ENCODE measurements at regions not wholly inside any gene's neighbourhood (a gene's known extent, or its start where the extent isn't known, plus 50 kb on each side); places are given as distances from the start of the nearest gene placed in this dataset.

- Histone ChIP-seq H3K27ac (ENCODE audit: low read depth, low read length) (no peak overlapping the region), H3K4me1 (ENCODE audit: insufficient read depth, low read length) (peaks cover 24% of the 10 kb centered on the region), H3K4me2 (ENCODE audit: insufficient read depth, low read length) (no peak overlapping the region), H3K4me3 (ENCODE audit: insufficient read depth, low read length) (no peak overlapping the region), H4K20me1 (ENCODE audit: insufficient read depth, low read length) (no peaks in the 10 kb centered on the region), H3K79me2 (ENCODE audit: insufficient read depth, low read length) (no peaks in the 10 kb centered on the region), H2AFZ (ENCODE audit: low read length) (no peak overlapping the region), H3K9me3 (ENCODE audit: low read depth, low read length) (no peaks in the 10 kb centered on the region), H3K36me3 (ENCODE audit: insufficient read depth, low read length) (no peaks in the 10 kb centered on the region), H3K27me3 (ENCODE audit: insufficient read depth, low read length) (no peaks in the 10 kb centered on the region)
- no peak for DNase-seq (ENCODE audit: insufficient read length, low spot score, missing footprints)
- no peak for TF ChIP-seq CTCF (IDR thresholded peaks at IDR 0.05; ENCODE audit: extremely low read depth, low read depth, low read length)
Observed at GRCh38 chr6:74650668-74651067, 555.2 kb downstream of the COL12A1 start.

- H3K4me3 ChIP-seq (ENCODE audit: insufficient read depth, low read length): no peak overlapping the region
- peaks cover 9% of the 10 kb centered on the region for H3K4me1 ChIP-seq (ENCODE audit: insufficient read depth, low read length)
- H3K9me3 ChIP-seq (ENCODE audit: low read depth, low read length): no peaks in the 10 kb centered on the region
- no peaks in the 10 kb centered on the region for H3K36me3 ChIP-seq (ENCODE audit: insufficient read depth, low read length)
- H3K4me2 ChIP-seq (ENCODE audit: insufficient read depth, low read length): no peak overlapping the region
- no peaks in the 10 kb centered on the region for H3K27me3 ChIP-seq (ENCODE audit: insufficient read depth, low read length)
- no peak for TF ChIP-seq CTCF (IDR thresholded peaks at IDR 0.05; ENCODE audit: extremely low read depth, low read depth, low read length)
- DNase-seq (ENCODE audit: insufficient read length, low spot score, missing footprints): no peak
- no peaks in the 10 kb centered on the region for H4K20me1 ChIP-seq (ENCODE audit: insufficient read depth, low read length)
- H2AFZ ChIP-seq (ENCODE audit: low read length): no peak overlapping the region
- H3K27ac ChIP-seq (ENCODE audit: low read depth, low read length): no peak overlapping the region
- no peaks in the 10 kb centered on the region for H3K79me2 ChIP-seq (ENCODE audit: insufficient read depth, low read length)
Observed at GRCh38 chr6:74646461-74646860, 559.4 kb downstream of the COL12A1 start.

- peaks cover 5% of the 10 kb centered on the region for H3K4me1 ChIP-seq (ENCODE audit: insufficient read depth, low read length)
- no peak overlapping the region for H3K4me3 ChIP-seq (ENCODE audit: insufficient read depth, low read length)
Observed at GRCh38 chr6:74645108-74645849, 560.6 kb downstream of the COL12A1 start.

More at GRCh38 chr6:74645108-74645849, 560.6 kb downstream of the COL12A1 start:
- Histone ChIP-seq H4K20me1 (ENCODE audit: insufficient read depth, low read length) (no peaks in the 10 kb centered on the region), H3K36me3 (ENCODE audit: insufficient read depth, low read length) (no peaks in the 10 kb centered on the region), H3K27me3 (ENCODE audit: insufficient read depth, low read length) (no peaks in the 10 kb centered on the region), H3K4me2 (ENCODE audit: insufficient read depth, low read length) (no peak overlapping the region), H3K9me3 (ENCODE audit: low read depth, low read length) (no peaks in the 10 kb centered on the region), H2AFZ (ENCODE audit: low read length) (peak overlapping the region; percentile 57), H3K79me2 (ENCODE audit: insufficient read depth, low read length) (no peaks in the 10 kb centered on the region), H3K27ac (ENCODE audit: low read depth, low read length) (no peak overlapping the region)
- no peak for TF ChIP-seq CTCF (IDR thresholded peaks at IDR 0.05; ENCODE audit: extremely low read depth, low read depth, low read length)
- no peak for DNase-seq (ENCODE audit: insufficient read length, low spot score, missing footprints)

Measured in osteoblast (primary cell).